GM12875 (cell line): ENCODE measurements at regions not wholly inside any gene's neighbourhood (a gene's known extent, or its start where the extent isn't known, plus 50 kb on each side); places are given as distances from the start of the nearest gene placed in this dataset.

Source experiments
- H3K4me3 ChIP-seq: one replicate; pipeline ENCODE4 v1.5.1; 2011; ENCODE audit warnings: low read depth, low read length, control low read depth
- CTCF ChIP-seq: IDR thresholded peaks from 2 replicates; pipeline ENCODE4 v1.5.1; 2011; ENCODE audit warnings: low read depth, mild to moderate bottlenecking, control low read depth, inconsistent platforms, low read length, moderate library complexity, borderline replicate concordance; ENCODE audit not compliant: insufficient read depth

GRCh38 chr4:155616117-155616516 lies 50.5 kb upstream of the GUCY1A1 start:
- no peak overlapping the region for H3K4me3 ChIP-seq
- TF ChIP-seq CTCF: no peak

GRCh38 chr4:155615081-155615887 lies 51.4 kb upstream of the GUCY1A1 start:
- H3K4me3 ChIP-seq: no peak overlapping the region
- no peak for TF ChIP-seq CTCF

- no peak for TF ChIP-seq CTCF
- no peak overlapping the region for H3K4me3 ChIP-seq
Observed at GRCh38 chr4:155614111-155614762, 52.4 kb upstream of the GUCY1A1 start.

- no peak overlapping the region for H3K4me3 ChIP-seq
- no peak for TF ChIP-seq CTCF
Observed at GRCh38 chr4:155612074-155612473, 54.6 kb upstream of the GUCY1A1 start.

GRCh38 chr4:155611501-155611900 lies 55.1 kb upstream of the GUCY1A1 start:
- H3K4me3 ChIP-seq: no peak overlapping the region

GRCh38 chr4:155610143-155610542 lies 56.5 kb upstream of the GUCY1A1 start:
- no peak for TF ChIP-seq CTCF
- no peak overlapping the region for H3K4me3 ChIP-seq

More at GRCh38 chr4:155611501-155611900, 55.1 kb upstream of the GUCY1A1 start:
- no peak for TF ChIP-seq CTCF

- TF ChIP-seq CTCF: no peak
Observed at GRCh38 chr4:155609455-155610059, 57.1 kb upstream of the GUCY1A1 start.

More at GRCh38 chr4:155609455-155610059, 57.1 kb upstream of the GUCY1A1 start:
- H3K4me3 ChIP-seq: no peak overlapping the region
